PFSK-1 (cell line): ENCODE measurements at regions not wholly inside any gene's neighbourhood (a gene's known extent, or its start where the extent isn't known, plus 50 kb on each side); places are given as distances from the start of the nearest gene placed in this dataset.

Experiments
- FOXP2 ChIP-seq: optimal IDR thresholded peaks from 2 replicates; pipeline ENCODE3; 2011; ENCODE audit warnings: borderline replicate concordance, control low read depth, inconsistent platforms; ENCODE audit not compliant: insufficient read depth; ENCODE audit errors: extremely low read length, extremely low read depth
- POLR2AphosphoS5 ChIP-seq: IDR thresholded peaks from 2 replicates; pipeline ENCODE4 v1.6.1; 2012; ENCODE audit warnings: low read depth, mild to moderate bottlenecking, control low read depth, low read length, moderate library complexity
- SIN3A ChIP-seq: IDR thresholded peaks from 2 replicates; pipeline ENCODE4 v1.6.1; 2012; ENCODE audit warnings: mild to moderate bottlenecking, low read length, moderate library complexity, borderline replicate concordance; ENCODE audit not compliant: insufficient read depth
- TAF1 ChIP-seq: IDR thresholded peaks from 2 replicates; pipeline ENCODE4 v1.6.1; 2012; ENCODE audit warnings: low read length, control low read depth, borderline replicate concordance; ENCODE audit not compliant: insufficient read depth
- TF ChIP-seq, protein P1 (sequence below), 2 experiments: IDR thresholded peaks; 2 replicates each; pipeline versions ENCODE4 v1.6.1 to v1.8.0; 2011 to 2012; ENCODE audit warnings: low read depth in 2 of 2, low read length in 2 of 2, control low read depth in 1 of 2, inconsistent platforms in 1 of 2, mild to moderate bottlenecking in 1 of 2, moderate library complexity in 1 of 2; ENCODE audit not compliant: insufficient read depth in 1 of 2

DNA sequence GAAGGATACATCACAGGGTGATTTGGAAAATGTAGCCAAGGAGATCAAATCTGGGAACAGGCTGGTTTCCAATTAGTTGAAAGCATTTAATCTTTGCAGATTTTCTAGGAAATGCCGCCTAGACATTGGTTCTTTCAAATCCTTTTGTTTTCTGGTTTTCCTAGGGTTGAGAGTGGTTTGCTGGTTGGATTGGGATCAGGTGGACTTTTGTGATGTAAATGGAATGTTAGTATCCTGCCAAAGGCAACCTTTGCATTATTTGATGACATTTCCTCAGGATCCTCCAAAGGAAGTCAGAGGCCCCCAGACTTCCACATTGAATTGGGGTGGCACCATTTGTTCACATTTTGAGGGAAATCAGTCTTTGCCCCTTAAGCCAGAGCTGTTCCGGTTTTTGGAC, 245.5 kb upstream of the RPS23 start:
- TF ChIP-seq POLR2AphosphoS5 (no peak), SIN3A (no peak), TAF1 (no peak)
- TF ChIP-seq, protein P1, sequence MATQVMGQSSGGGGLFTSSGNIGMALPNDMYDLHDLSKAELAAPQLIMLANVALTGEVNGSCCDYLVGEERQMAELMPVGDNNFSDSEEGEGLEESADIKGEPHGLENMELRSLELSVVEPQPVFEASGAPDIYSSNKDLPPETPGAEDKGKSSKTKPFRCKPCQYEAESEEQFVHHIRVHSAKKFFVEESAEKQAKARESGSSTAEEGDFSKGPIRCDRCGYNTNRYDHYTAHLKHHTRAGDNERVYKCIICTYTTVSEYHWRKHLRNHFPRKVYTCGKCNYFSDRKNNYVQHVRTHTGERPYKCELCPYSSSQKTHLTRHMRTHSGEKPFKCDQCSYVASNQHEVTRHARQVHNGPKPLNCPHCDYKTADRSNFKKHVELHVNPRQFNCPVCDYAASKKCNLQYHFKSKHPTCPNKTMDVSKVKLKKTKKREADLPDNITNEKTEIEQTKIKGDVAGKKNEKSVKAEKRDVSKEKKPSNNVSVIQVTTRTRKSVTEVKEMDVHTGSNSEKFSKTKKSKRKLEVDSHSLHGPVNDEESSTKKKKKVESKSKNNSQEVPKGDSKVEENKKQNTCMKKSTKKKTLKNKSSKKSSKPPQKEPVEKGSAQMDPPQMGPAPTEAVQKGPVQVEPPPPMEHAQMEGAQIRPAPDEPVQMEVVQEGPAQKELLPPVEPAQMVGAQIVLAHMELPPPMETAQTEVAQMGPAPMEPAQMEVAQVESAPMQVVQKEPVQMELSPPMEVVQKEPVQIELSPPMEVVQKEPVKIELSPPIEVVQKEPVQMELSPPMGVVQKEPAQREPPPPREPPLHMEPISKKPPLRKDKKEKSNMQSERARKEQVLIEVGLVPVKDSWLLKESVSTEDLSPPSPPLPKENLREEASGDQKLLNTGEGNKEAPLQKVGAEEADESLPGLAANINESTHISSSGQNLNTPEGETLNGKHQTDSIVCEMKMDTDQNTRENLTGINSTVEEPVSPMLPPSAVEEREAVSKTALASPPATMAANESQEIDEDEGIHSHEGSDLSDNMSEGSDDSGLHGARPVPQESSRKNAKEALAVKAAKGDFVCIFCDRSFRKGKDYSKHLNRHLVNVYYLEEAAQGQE (IDR thresholded peaks at IDR 0.05; ENCODE audit: insufficient read depth in 1 of 2, low read depth in 2 of 2, low read length in 2 of 2) = no peak

DNA sequence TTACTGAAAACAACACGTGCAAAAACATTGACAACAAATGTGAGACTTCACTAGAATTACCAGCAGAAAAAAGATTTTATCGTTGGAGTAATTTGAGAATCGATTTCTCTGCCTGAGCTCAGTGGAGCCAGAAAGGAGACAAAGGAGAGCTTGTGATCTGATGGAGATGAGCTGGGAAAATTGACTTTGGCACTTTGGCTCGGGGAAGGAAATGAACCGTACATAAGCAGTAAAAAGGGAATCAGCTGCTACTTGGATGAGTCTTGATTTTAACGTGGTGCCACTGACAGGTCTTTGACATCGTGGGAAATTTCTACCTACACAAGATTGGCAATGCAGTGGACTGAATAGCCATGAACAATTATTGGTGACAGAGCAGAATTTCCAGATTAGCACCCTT, 244.7 kb upstream of the RPS23 start:
- TF ChIP-seq, protein P1 (IDR thresholded peaks at IDR 0.05; ENCODE audit: insufficient read depth in 1 of 2, low read depth in 2 of 2, low read length in 2 of 2) = no peak
- TF ChIP-seq POLR2AphosphoS5 = no peak

DNA sequence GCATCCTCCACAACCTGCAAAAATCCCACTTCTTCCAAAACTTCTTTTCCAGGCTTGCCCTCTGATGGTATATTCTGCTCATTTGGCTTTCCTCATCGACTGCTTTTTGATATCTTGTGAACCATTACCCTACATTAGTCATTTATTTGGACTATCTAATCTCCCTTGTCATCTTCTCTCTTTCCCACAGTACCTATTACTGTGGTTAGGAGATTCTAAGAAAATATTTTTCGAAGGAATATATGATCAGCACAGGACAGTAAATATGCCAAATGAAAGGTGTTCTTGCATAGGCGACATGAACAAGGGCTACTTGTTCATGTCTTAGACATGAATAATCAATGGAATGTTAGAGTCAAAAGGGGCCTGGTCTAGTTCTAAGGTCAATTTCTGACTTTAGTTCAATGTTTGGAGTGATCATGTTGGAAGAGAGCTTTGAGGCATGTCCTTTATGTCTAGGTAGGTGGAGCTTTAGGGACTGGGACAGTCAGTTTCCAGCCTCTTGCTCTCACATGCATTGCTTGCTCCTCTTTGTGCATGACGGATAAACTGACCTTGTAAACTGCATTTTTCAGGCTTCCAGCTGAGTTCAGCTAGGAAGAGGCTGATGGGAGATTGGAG, 243.4 kb upstream of the RPS23 start:
- no peak for TF ChIP-seq SIN3A
- TF ChIP-seq TAF1 = no peak
- TF ChIP-seq FOXP2 = no peak
- TF ChIP-seq POLR2AphosphoS5 = no peak
- TF ChIP-seq, protein P1 (IDR thresholded peaks at IDR 0.05; ENCODE audit: insufficient read depth in 1 of 2, low read depth in 2 of 2, low read length in 2 of 2) = no peak

DNA sequence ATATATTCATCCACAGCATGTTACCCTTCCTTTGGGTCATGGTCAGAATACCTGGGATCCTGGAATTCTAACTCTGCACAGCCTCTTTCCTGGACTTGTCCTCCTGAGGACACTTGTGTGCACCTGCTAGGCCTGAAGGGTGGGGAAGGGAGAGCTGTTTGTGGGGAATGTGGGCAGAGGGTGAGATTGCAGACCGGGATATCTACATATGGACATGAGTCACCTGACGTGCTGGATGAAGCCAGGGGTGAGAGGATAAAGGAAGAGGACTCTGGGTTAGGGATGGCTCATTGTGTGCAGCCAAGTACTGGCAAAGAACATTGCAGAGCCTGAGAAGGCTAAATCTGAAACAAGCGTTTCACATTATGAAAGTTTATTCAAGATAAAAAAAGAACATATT, 241.4 kb upstream of the RPS23 start:
- TF ChIP-seq, protein P1 (IDR thresholded peaks at IDR 0.05; ENCODE audit: insufficient read depth in 1 of 2, low read depth in 2 of 2, low read length in 2 of 2) = no peak
- TF ChIP-seq FOXP2 = no peak
- TF ChIP-seq SIN3A = no peak
- no peak for TF ChIP-seq POLR2AphosphoS5
- no peak for TF ChIP-seq TAF1

- TF ChIP-seq FOXP2 = no peak
- TF ChIP-seq SIN3A = no peak
- no peak for TF ChIP-seq TAF1
- TF ChIP-seq, protein P1 (IDR thresholded peaks at IDR 0.05; ENCODE audit: insufficient read depth in 1 of 2, low read depth in 2 of 2, low read length in 2 of 2) = no peak
- TF ChIP-seq POLR2AphosphoS5 = no peak
These were observed 239.5 kb upstream of the RPS23 start for GRCh38 chr5:82517544-82518075.
